K562 (cell line): ENCODE measurements at regions not wholly inside any gene's neighbourhood (a gene's known extent, or its start where the extent isn't known, plus 50 kb on each side); places are given as distances from the start of the nearest gene placed in this dataset.

Experiments
- ATAC-seq: fragments of 200-7000 bp; cut with Tn5 transposase; 3 replicates; pipeline ENCODE4 v1.9.1; 2020; ENCODE audit warnings: moderate library complexity
- BruUV-seq: library from RNA; stranded (reverse); fragments of 400-500 nt; replicated peaks from 2 replicates; lab custom pipeline; 2021; lab: Mats Ljungman, UMichigan
- CTCF ChIA-PET: fragments of 300-600 bp; formaldehyde crosslinking; extraction: SDS; loops from one replicate; lab custom pipeline; 2021; ENCODE audit warnings: low intra/inter-chr PET ratio; lab: Yijun Ruan, JAX
- POLR2A ChIA-PET: fragments of 300-600, 350-650 bp; sonication (Branson Sonifier 250); formaldehyde crosslinking; extraction: SDS; loops from one replicate; lab custom pipeline; 2021; ENCODE audit warnings: antibody characterized with exemption, inconsistent platforms; lab: Yijun Ruan, JAX
- DNase-seq, 4 experiments: peaks; one replicate each; pipeline versions ENCODE4 v3.0.0 to v3.0.0-alpha.2; 2011 to 2018; ENCODE audit warnings: low spot score in 3 of 4, mixed read lengths in 3 of 4; ENCODE audit errors: extremely low read depth in 1 of 4
- FAIRE-seq: peaks from 2 replicates; lab custom pipeline; 2011; peaks lifted over from hg19 to GRCh38; lab: Jason Lieb, UNC
- H2AFZ ChIP-seq: 2 replicates; pipeline ENCODE4 v1.6.0; 2011; ENCODE audit warnings: low read depth, low read length, control low read depth, inconsistent platforms
- H3K27ac ChIP-seq: fragments of 200-600 bp; 3 replicates; pipeline ENCODE4 v1.8.0; 2011; ENCODE audit warnings: low read depth, mild to moderate bottlenecking, control low read depth, inconsistent platforms, low read length, moderate library complexity, mixed read lengths; ENCODE audit errors: extremely low read depth
- H3K27me3 ChIP-seq, 2 experiments: fragments of 300-600 bp in 1 of 2; 2 replicates in 1 of 2; 3 replicates in 1 of 2; pipeline versions ENCODE4 v1.6.0 to v1.8.0; 2011; ENCODE audit warnings: inconsistent platforms in 2 of 2, low read length in 2 of 2, mild to moderate bottlenecking in 1 of 2, mixed read lengths in 1 of 2, moderate library complexity in 1 of 2; ENCODE audit not compliant: control insufficient read depth in 2 of 2, insufficient read depth in 2 of 2
- H3K36me3 ChIP-seq: fragments of 300-600 bp; 3 replicates; pipeline ENCODE4 v1.8.0; 2011; ENCODE audit warnings: mild to moderate bottlenecking, low read length, inconsistent platforms; ENCODE audit not compliant: control insufficient read depth, insufficient read depth
- H3K4me1 ChIP-seq, 2 experiments: fragments of 200-600 bp in 1 of 2; replicated peaks in 1 of 2; 2 replicates in 1 of 2; 3 replicates in 1 of 2; pipeline versions ENCODE4 v1.5.1 to v1.8.0; 2011; ENCODE audit warnings: inconsistent platforms in 2 of 2, low read length in 2 of 2, mild to moderate bottlenecking in 1 of 2, mixed read lengths in 1 of 2, moderate library complexity in 1 of 2; ENCODE audit not compliant: control insufficient read depth in 2 of 2, insufficient read depth in 2 of 2
- H3K4me2 ChIP-seq: 2 replicates; pipeline ENCODE4 v1.6.1; 2011; ENCODE audit warnings: low read length, control low read depth, inconsistent platforms, mixed read lengths; ENCODE audit not compliant: insufficient read depth
- H3K4me3 ChIP-seq: fragments of 200-600 bp; sonication (generic), shearing (Covaris generic); 2 replicates; pipeline ENCODE4 v1.5.1; 2016; ENCODE audit warnings: control low read depth, inconsistent platforms
- H3K79me2 ChIP-seq: fragments of 200-600 bp; 3 replicates; pipeline ENCODE4 v1.8.0; 2011; ENCODE audit warnings: low read length, inconsistent platforms; ENCODE audit not compliant: control insufficient read depth, insufficient read depth
- H3K9ac ChIP-seq, 2 experiments: 2 replicates each; pipeline versions ENCODE4 v1.6.0 to v1.6.1; 2011; ENCODE audit warnings: low read depth in 2 of 2, low read length in 2 of 2, control low read depth in 1 of 2, inconsistent platforms in 1 of 2, mild to moderate bottlenecking in 1 of 2, mixed read lengths in 1 of 2; ENCODE audit not compliant: insufficient read depth in 1 of 2
- H3K9me1 ChIP-seq: one replicate; pipeline ENCODE4 v1.6.0; 2011; ENCODE audit warnings: inconsistent platforms, mild to moderate bottlenecking, low read length, moderate library complexity; ENCODE audit not compliant: control insufficient read depth, insufficient read depth
- H3K9me3 ChIP-seq: replicated peaks from 2 replicates; pipeline ENCODE4 v1.5.1; 2011; ENCODE audit warnings: low read depth, low read length, inconsistent platforms; ENCODE audit not compliant: control insufficient read depth, insufficient read depth
- H4K20me1 ChIP-seq: replicated peaks from 2 replicates; pipeline ENCODE4 v1.6.1; 2011; ENCODE audit warnings: low read length, inconsistent platforms, mixed read lengths; ENCODE audit not compliant: control insufficient read depth, insufficient read depth
- RBM25 ChIP-seq: fragments of 200-400 bp; formaldehyde crosslinking; IDR thresholded peaks from 2 replicates; pipeline ENCODE4 v1.6.1; 2018; ENCODE audit warnings: low read length, low read depth, moderate library complexity; ENCODE audit not compliant: severe bottlenecking
- YY1 ChIP-seq, 3 experiments: IDR thresholded peaks; 2 replicates each; pipeline ENCODE4 v1.6.1; 2011; ENCODE audit warnings: low read length in 2 of 3, mild to moderate bottlenecking in 2 of 3, moderate library complexity in 2 of 3, borderline replicate concordance in 1 of 3, control low read depth in 1 of 3, low read depth in 1 of 3; ENCODE audit not compliant: insufficient read depth in 3 of 3, insufficient replicate concordance in 2 of 3, control insufficient read depth in 1 of 3, insufficient read length in 1 of 3; ENCODE audit errors: extremely low read depth in 1 of 3
- ZNF77 ChIP-seq: fragments of 250-450 bp; sonication (Bioruptor Pico); IDR thresholded peaks from 2 replicates; pipeline ENCODE4 v1.5.0; 2020
- WGBS: fragments of 100-300 bp; shearing (Covaris generic); methylation state at CpG from one replicate; pipeline ENCODE4 v1.1.6; 2016; ENCODE audit warnings: low coverage, mixed read lengths; ENCODE audit not compliant: insufficient coverage; ENCODE audit errors: missing lambda C conversion rate; 5-methylcytosine and 5-hydroxymethylcytosine counted together
- in situ Hi-C: fragments of 300-500 bp; cut with MboI; formaldehyde crosslinking; loops from 4 replicates; pipeline ENCODE4 v1.15.0; 2018; ENCODE audit warnings: inconsistent platforms, mixed read lengths
- intact Hi-C: fragments of 100-400 bp; cut with micrococcal nuclease; formaldehyde crosslinking; loops from 2 replicates; pipeline ENCODE4 v1.14.2; 2022
- TF ChIP-seq, protein P1 (sequence below): conservative IDR thresholded peaks from 2 replicates; pipeline ENCODE4 v1.6.1; 2011; ENCODE audit warnings: low read depth, mild to moderate bottlenecking, low read length; ENCODE audit not compliant: control insufficient read depth

DNA sequence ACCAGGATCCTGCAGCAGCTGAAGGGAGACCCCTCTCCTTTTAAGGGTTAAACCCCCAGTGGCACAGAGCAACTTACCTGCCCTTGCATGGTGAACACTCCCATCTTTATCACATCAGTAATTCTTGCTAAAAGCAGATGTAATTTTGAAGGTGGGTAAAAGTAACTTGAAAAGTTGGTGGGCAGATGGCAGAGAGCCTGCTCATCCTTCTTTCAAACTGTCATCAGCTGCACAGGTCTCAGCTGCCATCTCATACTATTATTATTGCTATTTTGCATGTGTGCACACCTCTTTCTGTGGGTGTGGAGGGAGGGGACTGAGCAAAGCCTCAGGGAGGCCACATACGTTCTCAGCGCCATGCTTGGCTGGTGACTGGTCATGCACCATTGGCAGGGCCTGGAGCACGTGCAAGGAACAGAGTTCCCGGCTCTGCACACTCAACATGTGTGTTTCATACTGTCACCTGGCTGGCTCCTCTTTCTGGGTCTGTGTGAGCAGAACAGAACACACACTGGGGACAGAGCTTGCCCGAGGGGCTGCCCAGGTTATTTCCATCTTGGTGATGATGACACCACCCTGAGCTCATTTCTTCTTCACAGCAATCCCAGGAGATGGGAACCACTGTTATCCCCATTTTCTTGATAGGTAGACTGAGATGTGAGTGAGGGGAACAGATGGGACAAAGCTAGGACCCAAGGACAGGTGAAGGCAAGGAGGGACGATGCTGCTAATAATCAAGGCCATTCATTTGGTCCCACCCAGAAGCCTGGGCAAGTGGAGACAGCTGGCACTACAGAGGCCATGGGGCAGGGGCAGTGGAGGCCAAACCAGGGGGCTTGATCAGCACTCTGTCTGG lies 95.8 kb upstream of the KLF13 start:
- CTCF ChIA-PET: no interaction called here
- no TSS peak for BruUV-seq
- Histone ChIP-seq H3K79me2 (no peaks in the 10 kb centered on the region), H2AFZ (no peak overlapping the region), H3K27ac (no peak overlapping the region), H4K20me1 (0 out of 2 replicates have a peak, but pooled peaks cover 3% of the 10 kb centered on the region), H3K4me3 (no peak overlapping the region), H3K9ac (no peak overlapping the region), H3K9me3 (no peaks in the 10 kb centered on the region), H3K9me1 (no peaks in the 10 kb centered on the region), H3K4me1 (peaks cover 0 to 1% of the 10 kb centered on the region in 2 experiments; a peak in 1 of 5 replicates), H3K36me3 (no peaks in the 10 kb centered on the region), H3K4me2 (no peak overlapping the region), H3K27me3 (peaks cover 6 to 20% of the 10 kb centered on the region in 2 experiments; a peak in 3 of 5 replicates)
- WGBS: 3% methylated on average over 6 of the region's 6 CpGs
- intact Hi-C loops (no loop called here), in situ Hi-C loops (no loop called here)
- FAIRE-seq (no peak), DNase-seq (no peak), ATAC-seq (no peak)
- POLR2A ChIA-PET: no interaction called here
- TF ChIP-seq ZNF77 (CRISPR knock-in tag): no peak
- peak; percentile 42 for TF ChIP-seq RBM25
- TF ChIP-seq, protein P1, sequence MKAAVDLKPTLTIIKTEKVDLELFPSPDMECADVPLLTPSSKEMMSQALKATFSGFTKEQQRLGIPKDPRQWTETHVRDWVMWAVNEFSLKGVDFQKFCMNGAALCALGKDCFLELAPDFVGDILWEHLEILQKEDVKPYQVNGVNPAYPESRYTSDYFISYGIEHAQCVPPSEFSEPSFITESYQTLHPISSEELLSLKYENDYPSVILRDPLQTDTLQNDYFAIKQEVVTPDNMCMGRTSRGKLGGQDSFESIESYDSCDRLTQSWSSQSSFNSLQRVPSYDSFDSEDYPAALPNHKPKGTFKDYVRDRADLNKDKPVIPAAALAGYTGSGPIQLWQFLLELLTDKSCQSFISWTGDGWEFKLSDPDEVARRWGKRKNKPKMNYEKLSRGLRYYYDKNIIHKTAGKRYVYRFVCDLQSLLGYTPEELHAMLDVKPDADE: no peak
- TF ChIP-seq YY1 (IDR thresholded peaks at IDR 0.05; ENCODE audit: borderline replicate concordance in 1 of 3, control insufficient read depth in 1 of 3, extremely low read depth in 1 of 3, insufficient read depth in 3 of 3, insufficient read length in 1 of 3, insufficient replicate concordance in 2 of 3, low read depth in 1 of 3, low read length in 2 of 3): peak in 1 of 3 experiments; percentile 13
